Umbilical cord (tissue), 1 donor: ENCODE measurements at regions not wholly inside any gene's neighbourhood (a gene's known extent, or its start where the extent isn't known, plus 50 kb on each side); places are given as distances from the start of the nearest gene placed in this dataset.

Experiments
- DNase-seq: peaks from one replicate; pipeline ENCODE4 v3.0.0-alpha.2; 2015; ENCODE audit warnings: low spot score

DNA sequence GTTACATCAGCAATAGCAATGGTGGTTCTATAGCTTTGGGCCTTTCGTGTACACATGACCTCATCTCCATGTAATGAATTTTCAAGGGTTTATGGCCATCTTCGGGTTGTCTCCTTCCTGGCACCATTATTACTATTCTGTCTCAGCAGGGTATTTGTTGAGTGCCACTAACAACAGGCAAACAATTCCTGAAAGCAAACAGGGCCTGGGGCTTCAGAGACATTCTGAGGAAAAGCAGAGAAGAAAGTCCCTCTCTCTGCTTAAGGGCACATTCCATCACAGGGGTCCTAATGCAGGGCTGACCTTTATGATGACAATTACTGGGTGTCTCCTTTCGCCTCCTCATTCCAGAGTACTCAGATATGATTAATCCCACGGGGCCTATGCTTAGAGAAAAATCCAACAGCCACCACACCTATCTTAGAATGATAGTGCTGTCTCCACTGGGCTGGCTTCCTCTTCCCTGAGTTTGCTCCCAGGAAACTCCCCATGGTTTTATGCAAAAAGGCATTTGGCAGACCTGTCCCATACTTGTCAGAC, 540.2 kb upstream of the ZNF462 start:
- DNase-seq = no peak

DNA sequence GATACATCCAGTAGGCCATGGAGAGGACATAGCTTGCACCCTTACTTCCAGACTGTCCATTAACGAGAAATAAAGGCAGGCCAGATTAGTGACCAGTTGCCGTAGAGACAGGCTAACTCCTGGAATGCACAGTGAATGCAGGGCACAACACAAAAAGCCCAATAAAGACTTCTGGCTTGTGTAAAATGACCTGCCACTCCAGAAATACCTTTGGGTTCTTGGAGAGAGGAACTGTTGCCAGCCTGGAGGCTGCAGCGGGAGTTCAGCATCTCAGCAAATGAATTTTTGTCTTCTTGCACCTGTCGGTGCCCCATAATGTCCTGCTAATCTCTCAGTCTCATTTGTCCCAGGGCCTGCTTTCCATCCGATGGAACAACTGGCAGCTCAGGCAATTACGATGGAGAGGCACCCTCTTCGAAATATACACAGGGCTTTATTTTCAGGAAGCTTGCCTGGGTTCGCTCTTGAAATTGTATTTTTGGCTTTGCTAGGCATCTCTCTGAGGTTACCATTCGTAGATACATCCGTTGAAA, 538.8 kb upstream of the ZNF462 start:
- DNase-seq = no peak

DNA sequence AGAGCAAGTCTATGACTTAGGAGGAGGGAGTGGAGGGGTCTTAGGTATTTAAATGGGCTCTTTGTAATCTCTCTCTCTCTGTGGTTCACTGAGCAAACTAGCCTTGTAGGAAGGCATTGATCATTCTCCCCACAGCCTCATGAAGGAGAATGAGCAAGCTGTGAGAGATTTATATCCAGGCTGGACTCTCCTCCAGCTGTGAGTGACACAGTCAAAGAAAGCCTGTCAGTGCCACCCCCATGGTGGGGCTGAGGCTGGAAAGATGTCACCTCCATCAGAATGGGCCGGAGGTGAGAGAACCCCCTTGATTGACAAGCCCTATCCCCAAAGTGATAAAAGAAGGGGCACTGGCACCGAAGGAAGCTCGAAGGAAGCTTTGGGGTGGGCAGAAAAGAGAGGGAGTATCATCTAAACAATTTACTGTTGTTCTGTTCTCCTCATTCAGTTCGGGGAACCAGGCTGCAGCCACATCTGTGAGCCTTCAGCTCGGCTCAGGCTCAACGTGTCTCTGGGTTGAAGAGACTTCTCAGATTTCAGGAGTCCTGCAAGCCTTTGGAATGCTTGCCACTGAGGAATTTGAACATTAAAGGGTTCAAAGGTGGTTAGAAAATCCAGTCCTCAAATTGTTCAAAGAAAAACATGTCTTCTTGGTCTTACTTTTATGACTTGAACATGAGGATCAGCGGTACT, 538.2 kb upstream of the ZNF462 start:
- peak; percentile 35 for DNase-seq

DNA sequence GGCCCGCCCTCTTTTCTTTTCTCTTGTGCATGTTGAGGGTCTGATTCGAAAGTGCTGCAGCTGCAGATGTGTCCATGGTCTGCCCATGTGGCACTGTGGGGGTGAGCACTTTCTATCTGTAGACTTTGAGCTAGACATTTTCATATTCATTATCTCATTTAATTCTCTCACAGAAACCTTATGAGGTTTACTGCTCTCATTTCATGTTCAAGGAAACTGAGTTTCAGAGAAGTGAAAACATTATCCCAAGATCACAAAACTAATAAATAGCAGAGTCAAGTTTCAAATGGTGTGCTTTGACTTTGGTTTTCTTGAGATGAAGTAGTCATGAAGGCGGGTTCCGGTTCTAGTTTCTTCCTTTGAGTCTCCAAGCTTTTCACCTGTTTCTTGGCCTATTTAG, 536.5 kb upstream of the ZNF462 start:
- no peak for DNase-seq

DNA sequence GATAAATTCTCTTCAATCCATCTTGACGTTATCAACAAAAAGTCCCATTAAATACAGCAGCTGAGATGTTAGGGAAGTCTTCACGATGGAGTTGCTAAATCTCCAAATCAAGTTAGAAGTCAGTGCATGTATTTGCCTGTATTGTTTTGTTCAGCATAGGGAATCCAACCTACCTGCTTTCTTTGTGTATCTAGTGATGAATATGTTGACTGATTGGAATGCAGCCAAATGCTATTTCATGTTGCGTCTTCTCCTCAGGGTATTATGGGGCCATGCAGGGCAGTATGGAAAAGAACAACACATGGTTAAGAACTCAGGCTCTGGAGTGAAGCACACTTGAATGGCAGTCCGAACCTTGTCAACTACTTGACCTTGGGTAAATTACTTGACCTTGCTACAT, 529.5 kb upstream of the ZNF462 start:
- peak; percentile 56 for DNase-seq

DNA sequence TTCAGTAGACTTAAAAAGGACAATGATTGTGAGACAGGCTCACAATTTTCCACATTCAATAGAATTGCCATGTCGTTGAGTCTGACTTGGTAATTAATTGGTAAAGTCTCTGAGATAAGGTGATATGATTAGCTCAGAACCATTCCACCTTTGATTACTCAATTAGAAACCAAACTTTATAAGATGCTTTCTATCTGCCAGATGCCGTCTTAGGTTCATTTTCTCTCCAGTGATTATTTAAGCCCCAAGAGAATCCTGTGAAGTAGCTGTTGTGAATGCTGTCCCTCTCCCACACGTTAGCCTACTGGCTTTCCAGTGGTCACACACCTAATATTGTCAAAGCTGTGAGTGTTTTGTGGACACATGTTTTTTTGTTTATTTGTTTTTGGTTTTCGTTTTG, 528.9 kb upstream of the ZNF462 start:
- no peak for DNase-seq

DNA sequence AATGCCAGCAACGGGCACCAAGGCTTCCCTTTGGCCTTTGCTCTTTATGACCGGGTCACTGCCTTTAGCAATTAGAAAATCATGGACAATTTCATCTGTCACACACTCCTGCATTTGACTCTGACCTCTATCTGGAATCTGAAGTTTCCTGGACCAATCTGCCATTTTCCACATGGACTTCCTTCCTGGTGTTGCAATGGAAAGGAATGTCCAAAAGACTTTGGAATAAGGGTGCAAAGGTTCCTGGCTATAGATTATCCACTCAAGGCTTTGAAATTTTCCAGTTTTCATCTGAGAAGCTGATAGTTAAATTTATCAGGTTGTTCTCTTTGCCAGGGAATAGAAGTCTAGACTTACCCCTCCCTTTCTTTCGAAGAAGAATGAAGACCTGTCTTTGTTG, 523.1 kb upstream of the ZNF462 start:
- DNase-seq = no peak

DNA sequence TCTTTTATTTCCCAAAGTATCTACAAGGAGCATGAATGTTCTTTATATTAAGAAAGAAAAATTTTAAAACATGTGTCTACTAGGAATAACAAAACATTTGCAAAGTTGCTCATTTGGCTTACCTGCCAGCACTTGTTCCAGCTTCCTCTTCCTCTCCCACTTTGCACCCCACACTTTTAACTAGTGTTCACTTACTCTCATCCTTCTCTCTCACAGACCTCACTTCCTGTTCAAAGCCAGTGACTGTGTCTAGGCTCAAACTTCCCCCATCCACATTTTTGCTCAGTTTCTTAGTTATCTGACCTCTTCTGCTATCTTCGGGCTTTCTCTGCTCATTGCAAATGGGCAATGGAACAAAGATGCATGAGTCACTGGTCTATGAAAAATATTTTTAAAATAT, 512.2 kb upstream of the ZNF462 start:
- DNase-seq = no peak

DNA sequence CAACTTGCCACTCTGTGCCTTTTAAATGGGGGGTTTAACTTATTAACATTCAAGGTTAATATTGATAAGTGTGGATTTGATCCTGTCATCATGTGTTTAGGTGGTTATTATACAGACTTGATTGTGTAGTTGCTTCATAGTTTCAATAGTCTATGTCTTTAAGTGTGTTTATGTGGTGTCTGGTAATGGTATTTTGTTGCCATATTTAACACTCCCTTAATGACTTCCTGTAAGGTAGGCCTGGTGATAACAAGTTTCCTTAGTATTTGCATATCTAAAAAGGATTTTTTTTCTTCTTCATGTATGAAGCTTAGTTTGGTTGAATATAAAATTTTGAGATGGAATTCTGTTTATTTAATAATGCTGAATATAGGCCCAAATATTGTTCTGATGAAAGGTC, 506.0 kb upstream of the ZNF462 start:
- no peak for DNase-seq

DNA sequence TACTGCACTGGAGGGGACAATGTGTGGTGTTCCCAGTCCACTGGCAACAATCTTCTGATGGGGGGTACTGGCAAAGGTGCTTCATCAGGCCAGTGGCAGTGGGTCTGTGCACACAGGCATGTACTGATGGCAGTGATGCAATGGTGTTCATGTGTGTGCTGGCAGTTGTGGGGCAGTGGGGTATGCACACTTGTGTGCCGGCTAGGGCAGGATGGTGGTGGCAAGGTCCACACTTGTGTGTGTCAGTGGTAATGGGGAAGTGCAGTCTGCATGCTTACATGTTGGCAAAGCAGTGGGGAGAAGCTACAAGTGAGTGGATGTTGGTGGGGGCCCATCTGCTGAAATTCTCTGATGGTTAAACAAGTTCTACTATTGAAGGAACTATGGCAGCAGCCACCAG, 504.6 kb upstream of the ZNF462 start:
- no peak for DNase-seq

DNA sequence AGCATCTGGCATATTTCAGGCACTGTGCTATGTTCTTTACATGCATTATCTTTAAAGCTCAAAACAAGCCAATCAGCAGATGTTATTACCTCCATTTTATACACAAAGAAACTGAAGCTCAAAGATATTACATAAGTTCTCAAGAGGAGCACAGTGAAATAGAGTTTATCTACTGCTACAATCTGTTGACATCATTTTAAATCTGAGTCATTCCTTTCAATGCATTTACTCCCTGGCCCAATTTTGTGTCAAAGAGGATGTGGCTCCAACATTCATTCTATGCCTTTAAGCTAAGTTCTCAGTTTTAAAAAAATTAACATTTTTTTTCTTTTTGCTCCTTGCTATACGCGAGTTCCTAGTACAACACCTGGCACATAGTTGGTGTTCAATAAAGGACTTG, 486.3 kb upstream of the ZNF462 start:
- no peak for DNase-seq

DNA sequence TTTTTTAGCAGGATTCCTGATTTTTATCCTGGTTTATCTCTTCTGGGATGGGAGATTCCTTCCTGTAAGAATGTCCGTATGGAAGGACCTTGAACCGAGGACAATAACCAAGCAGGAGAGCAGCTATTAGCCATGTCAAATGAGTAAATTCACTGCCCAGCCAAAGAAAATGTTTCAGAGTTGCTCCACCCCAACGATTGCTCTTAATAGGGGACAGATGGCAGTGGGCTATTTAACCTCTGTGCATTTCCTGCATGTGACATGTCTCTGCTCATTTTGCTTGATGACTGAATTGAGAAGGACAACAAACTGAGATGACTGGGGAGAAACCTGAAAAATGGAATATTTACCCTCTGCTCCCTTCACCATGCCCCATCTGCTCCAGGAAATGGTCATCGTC, 479.9 kb upstream of the ZNF462 start:
- no peak for DNase-seq

DNA sequence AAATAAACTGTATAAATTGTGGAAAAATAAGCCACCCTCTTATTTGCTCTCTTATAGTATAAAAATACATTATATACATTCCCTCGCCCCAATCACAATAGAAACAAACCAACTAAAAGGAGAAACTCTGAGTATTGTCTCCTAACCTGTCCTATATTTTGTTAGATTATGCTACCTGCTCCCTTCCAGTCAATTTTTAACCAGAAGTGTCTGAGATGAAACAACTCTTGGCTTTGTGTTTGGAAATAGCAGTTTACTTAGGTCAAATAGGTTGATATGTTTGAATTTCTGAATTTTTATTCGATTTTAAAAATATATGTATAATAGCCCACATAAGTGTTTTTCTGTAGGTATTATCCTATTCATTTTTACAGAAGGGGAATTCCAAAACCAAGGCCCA, 475.0 kb upstream of the ZNF462 start:
- no peak for DNase-seq

DNA sequence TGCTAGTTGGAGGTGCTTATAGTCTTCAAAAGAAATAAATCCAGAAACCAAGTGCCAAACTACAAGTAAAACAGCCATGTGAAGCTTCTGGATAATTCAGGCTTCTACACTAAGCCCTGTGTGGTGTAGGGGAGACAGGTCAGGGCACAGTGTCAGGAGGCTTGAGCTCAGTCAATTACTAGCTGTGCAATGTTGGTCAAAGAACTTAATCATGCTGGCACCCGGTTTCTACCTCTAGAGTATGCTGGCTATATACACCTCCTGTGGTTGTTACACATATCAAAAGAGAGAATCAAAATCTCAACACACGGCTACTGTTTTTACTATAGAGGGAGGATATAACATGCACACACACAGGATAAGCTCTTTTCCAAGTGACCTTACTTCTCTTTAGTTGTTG, 469.7 kb upstream of the ZNF462 start:
- DNase-seq = no peak

DNA sequence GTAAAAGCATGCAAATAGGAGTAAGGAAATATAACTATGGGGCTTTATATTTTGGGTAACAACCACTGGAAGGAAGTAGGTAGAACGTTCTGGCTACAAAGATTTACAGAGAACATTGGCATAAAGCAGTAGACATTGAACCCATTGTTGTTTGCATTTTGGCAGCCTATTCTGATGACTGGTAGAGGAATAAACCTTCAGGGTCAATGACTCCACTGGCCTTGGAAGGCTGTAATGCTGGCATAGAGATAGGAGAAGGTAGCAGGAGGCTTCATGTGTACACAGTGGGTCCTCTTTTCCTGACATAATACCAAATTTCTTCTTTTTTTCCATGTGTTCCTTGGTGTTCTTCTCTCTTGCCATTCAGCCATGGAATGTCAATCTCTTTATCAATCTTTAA, 462.8 kb upstream of the ZNF462 start:
- no peak for DNase-seq

DNA sequence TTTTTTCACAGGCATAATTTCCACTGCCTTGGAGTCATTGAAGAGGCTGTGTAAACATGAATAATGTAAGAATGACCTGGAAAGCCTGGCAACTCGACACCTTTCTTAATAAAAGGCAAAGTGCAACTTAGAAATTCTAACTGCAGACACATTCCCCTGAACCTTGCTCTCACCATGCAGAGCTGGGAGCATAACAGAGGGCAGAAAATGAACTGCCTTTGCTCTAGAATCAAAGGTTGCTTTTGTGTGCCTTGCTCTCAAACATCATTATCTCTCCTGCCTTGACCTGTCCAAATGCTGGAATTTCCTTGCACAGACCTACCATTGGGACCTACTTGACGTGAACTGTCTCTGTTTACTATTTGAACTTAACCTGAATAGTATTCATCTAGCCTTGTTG, 462.0 kb upstream of the ZNF462 start:
- DNase-seq = no peak

DNA sequence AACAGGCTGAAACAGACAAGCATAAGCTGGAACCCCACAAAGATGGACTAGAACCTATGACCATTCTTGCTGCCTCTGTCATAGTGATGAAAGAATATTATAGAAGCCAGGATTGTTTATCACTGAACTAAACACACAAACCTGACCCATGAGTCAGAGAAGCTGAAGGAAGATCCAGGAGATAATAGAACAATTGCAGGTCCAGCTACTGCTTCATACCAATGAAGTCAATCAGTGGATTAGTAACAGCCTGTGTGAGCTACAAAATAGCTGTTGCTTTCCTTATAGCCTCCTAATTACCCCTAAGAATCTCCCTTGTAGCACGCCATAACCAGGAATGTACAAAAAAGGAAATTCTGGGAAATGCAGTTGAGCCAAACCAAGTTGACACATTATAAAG, 459.9 kb upstream of the ZNF462 start:
- DNase-seq = no peak

DNA sequence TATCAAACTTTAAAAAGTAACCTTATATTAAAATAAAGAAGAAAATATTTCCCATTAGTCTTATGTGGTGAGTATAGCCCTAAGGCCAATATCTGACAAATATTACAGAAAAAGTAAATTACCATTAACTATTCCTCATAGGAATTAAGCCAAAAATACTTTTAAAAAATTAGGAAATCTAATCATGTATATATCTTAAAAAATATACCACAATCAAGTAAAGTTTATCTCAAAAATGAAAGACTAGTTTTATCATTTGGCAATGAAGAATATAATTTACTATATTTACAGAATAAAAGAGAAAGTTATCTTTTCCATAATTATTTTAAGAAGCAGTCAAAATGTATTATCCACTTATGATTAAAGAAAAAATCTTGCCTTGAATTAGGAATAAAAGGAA, 458.8 kb upstream of the ZNF462 start:
- no peak for DNase-seq

DNA sequence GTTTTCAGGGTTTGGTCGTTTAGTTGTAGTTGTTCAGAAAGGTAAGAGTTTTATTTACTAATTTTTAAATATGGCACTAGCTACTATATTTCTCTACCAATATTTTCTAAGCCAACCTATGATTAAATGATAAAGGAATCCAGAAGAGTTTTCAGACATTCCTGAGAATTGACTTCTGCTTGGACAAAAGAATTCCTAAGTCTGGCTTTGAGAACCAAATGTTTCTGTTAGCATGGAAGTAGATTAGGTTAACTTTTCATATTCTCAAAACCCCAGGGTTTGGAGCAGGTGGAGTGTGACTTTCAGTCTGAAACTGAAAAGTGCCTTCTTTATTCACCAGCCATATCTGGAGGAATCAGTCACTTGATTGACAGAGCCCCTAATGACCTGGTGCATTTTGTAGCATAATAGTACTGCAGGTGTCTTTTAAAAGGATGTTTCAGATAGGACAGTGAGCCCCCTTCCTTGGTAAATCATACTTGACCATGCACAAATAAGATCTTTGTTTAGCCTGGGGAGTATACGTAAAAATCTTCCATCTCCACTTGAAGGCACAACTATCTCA, 457.0 kb upstream of the ZNF462 start:
- DNase-seq = no peak

DNA sequence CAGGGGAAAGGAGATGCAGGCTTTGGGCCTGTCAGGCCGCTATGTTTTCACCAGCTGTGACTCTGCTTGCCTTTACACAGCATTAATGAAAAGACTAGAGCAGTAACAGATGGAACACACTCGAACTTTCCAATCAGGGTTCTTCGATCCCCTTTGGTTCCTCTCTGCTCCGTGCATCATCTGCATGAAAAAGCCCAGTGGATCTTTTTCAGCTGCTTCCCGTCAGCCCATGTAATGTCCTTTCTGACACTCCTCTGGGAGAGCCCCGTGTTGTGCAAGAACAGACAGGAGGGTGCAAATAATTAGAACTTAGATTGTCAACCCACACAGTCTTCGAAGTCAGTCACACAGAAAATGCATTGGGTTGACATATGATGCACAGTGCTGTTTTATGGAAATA, 448.9 kb upstream of the ZNF462 start:
- DNase-seq = no peak

DNA sequence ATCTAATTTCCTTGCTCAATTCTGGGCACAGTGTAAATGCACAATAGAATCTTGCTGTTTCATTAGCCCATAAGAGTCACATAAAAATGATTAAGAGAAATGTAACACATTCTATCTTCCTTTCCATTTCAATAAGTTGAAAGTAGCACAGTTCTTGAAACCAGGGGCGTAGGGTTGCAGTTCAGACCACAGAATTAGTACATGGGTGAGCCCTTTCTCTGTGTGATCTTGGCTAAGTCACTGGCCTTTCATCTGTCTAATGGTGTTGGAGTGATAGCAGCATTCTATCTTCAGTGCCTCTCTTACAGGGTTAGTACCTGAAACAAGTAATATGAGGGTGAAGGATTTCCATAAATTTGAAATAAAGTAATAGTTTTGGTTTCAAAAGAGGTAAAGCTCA, 445.3 kb upstream of the ZNF462 start:
- DNase-seq = no peak

DNA sequence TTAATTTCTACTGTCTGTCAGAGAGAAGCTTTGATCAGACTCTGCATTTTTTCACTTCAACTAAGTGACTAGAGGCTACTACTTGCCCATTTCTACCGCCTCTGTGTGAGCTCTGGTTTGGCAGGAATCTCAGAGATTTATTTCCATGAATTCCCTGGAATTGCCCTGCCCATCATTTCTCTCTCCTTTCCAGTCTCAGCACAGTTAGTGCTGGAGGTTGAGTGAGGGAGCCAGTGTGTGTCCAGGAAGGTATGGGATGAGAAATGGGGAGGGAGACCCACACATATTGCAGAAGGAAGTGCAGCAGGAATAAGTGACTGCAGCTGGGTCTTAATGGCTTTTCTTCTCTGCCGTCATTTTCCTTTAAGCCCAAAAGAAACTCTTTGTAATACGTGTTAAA, 443.1 kb upstream of the ZNF462 start:
- DNase-seq = peak; percentile 28

DNA sequence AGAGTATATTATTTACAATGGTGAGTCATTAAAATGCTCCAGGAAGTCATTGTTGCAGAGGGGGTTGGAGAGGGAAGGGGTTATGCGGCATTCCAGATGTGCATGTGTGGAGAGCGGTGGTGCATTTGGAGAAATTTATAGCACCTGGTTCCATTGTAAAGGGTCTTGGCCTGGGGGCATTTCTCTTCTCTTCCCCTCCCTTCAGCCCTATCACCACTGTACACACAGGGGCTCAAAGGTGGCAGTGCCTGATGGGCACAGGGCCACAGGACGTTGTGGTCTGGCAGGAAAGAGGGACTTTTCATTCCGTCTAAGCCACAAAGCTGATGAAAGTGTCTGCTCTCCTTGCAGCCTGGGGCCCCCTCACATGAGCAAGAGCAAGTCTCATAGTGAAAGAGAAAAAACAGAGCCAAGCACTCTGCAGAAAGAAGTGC, 442.4 kb upstream of the ZNF462 start:
- DNase-seq = peak; percentile 79
